Ammon's horn (tissue), 1 donor: ENCODE measurements at regions not wholly inside any gene's neighbourhood (a gene's known extent, or its start where the extent isn't known, plus 50 kb on each side); places are given as distances from the start of the nearest gene placed in this dataset.
"Not testable (repeated sequence)": the region's sequence is repeated elsewhere in the genome, so short reads cannot be mapped to it uniquely, and the experiment has no call there.

Source experiments
- DNase-seq: peaks from one replicate; pipeline ENCODE4 v3.0.0-alpha.2; 2016; ENCODE audit warnings: low spot score

GRCh38 chr3:99315896-99316295 is 322.5 kb upstream of the COL8A1 start:
- no peak for DNase-seq

- no peak for DNase-seq
These were observed 324.9 kb upstream of the COL8A1 start for GRCh38 chr3:99313485-99313884.

DNA sequence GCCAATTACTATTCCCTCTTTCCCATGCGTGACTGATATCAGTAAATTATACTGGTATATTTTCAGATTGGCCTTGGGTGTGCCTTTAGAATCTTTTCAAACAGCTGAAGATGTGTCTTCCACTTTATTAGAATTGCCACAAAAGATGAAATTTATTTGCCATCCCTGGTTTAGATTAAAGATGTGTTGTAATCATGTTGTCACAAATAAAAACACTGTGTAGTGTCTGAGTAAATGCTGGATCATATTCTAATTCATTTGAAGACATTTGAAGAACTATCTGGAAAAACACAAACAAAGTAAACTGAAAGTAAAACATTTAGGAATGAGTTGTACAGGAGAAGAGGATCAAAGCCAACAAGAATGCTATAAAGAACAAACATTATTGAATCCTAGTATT is 339.7 kb upstream of the COL8A1 start:
- no peak for DNase-seq

GRCh38 chr3:99295836-99296235 is 342.6 kb upstream of the COL8A1 start:
- no peak for DNase-seq

- not testable (repeated sequence) for DNase-seq
These were observed 344.3 kb upstream of the COL8A1 start for GRCh38 chr3:99294092-99294491.

DNA sequence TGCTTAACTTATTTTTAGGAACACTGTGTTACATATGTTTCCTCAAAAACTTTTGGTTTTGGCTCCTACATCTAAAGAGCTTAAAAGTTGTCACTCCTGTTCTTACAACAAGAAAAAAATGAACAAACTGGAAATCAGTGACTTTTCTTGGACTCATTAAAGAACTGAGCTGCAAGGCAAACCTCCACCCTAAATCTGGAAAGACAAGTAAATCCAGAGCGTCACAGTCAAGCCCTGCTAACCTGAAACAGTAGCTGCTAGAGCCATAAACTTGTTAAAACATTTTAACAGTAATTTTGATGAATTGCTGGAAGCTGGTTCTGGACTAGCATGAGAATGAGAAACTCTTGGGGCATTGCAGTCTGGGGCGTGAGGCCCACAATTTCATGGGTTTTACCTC is 350.5 kb upstream of the COL8A1 start:
- DNase-seq = no peak

DNA sequence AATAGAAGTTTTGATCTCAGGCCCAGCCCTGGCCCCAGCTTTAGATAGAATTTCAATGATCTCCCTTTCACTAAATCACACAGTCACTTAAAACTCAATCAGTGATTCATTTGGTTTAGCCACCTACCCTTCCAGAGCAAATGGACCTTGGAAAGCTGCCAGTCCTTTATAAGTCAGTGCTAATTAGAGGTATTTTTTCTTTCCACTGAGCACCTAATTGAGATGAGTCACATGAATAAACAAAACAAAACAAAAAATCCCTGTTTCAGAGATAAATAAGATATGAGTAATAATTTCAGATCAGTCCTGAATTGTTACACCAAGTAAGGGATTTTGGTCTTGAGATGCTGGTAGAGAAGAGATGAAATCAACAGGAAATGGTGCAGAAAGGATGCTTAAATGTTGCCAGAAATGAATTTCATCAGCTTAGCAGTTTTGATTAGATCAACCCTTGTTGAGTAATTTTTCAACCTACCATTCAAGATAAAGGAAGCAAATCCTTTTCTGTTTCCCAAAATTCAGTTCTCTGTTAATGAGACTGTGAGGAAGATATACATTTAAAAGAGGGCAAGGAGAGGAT is 352.0 kb upstream of the COL8A1 start:
- DNase-seq = no peak

- DNase-seq = peak; percentile 25
These were observed 368.3 kb upstream of the DCBLD2 start for GRCh38 chr3:99269606-99270351.

DNA sequence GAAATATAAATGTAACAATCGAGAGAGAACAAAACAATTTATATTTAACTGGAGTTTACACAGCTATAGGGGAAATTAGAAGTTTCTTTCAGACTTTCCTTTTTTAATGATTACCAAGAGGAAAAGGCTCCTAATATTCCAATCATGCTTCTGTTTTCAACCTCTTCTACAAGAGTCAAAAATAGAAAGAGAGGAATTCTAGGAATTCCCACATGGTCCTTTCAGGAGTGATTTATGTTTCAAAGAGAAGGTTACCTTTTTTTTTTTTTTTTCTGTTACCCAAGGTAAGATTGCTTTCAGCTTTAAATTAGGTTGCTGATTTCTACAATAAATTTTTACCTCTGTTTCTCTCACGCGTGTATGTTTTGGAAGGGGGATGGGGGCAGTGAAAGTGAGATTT is 355.3 kb upstream of the DCBLD2 start:
- no peak for DNase-seq

GRCh38 chr3:99253963-99254355 is 352.5 kb upstream of the DCBLD2 start:
- DNase-seq = no peak

DNA sequence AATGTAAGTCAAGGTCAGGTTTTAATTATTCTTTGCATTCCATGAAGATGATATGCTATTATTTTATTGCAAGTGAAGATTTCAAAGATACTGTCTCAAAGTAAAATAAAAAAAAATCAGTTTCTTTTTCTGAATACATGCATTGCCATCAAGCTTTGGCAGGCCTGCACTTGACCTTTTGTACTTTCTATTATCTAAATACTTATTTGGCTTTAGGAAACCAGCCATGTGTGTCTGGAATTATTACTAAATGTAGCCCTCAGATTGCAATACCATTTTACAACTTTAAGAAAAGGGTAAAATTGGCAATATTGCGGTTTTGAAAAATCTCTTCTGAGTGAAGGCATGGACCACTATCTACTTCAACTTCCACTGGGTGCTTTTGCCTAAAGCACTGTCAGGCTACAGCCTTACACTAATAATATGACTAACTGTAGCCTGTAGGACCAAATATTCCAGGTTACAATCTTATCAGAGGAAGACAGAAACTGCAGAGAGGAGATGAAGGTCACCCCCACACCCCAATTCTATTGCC is 349.4 kb upstream of the DCBLD2 start:
- no peak for DNase-seq

DNA sequence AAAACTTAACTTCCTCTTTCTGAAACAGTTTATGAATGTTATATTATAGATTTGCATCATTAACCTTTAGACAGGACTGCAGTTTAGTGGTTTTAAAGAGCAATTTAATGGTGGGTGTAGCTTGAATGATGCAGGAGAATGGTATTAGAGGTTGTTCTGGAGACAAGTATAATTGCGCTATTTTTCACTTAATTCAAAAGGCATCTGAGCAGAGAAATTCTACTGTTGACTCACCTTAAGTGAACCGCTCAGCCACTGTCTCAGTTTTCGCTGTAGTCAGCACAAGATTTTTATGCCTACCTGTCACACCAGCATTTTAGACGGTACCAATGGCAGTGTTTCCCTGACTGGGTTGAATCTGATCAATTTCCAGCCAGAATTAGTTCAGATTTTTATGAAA is 348.8 kb upstream of the DCBLD2 start:
- DNase-seq = no peak

- DNase-seq = no peak
These were observed 348.1 kb upstream of the DCBLD2 start for GRCh38 chr3:99249627-99250026.

DNA sequence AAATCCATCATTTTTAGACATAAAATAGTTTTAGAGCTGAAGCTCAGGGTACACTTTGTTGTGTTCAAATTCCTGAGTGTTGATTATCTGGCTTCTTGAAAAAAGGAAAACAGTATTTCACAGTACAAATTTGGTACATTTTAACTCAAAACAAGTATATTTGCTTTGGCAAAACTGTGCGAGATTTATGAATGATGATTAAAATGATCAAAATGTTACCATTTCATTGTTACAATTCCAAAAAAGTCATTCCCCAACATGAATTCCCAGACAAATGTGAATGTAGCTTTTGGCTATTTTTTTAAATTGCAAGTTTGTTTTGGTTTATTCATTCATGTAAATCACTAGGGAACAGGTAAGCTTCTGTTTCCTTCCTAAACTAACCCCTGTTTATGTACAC is 347.4 kb upstream of the DCBLD2 start:
- no peak for DNase-seq

GRCh38 chr3:99248130-99248529 is 346.6 kb upstream of the DCBLD2 start:
- DNase-seq = no peak

DNA sequence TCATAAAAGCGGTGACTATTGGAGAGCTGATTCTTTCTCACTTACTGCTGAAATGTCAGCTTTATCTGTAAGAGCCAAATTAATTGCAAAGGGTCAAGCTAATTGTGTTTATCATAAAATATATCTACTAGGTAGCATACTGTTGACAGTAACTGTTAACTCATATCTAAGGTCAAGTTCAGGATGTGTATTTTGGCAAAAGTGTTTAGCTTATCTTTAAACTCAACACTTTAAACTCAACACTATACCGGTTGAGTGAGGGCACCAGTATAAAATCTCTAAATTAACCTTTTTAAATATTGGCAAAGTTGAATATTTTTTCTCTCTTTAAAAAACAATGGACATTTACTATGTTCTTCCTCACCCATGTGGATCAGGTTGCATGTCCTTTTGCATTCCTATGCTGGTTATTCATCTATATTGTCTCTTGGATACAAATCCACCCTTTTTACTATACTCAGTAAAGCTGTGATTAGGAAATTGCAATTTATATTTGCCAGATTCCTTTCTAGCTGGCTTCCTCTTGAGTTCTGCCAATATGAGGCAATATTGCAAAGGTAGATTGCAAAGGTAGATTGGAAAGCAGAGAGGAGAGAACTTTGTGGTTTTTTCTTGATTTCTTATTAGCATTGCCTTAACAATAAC is 344.6 kb upstream of the DCBLD2 start:
- no peak for DNase-seq

DNA sequence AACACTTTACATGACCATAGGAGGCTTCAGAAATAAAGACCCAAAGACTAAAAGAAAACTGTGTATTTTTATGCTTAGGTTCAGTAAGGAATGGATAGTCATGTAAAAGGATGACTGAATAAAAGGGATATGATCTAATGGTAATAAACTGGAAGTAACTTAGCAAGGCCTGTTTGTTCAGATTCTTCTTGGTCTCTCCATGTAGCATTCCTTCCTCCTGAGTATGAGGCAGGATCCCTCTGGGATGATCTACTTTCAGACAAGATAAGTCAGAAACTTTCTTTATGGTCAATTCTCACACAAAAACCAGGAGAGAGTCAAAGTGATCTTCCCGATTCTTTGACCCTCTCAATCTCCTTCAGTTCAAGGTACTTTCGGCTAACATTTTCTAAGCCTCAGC is 340.8 kb upstream of the DCBLD2 start:
- DNase-seq = no peak

GRCh38 chr3:99240700-99241099 is 339.2 kb upstream of the DCBLD2 start:
- DNase-seq = no peak

- no peak for DNase-seq
These were observed 335.1 kb upstream of the DCBLD2 start for GRCh38 chr3:99236576-99236975.

- DNase-seq = no peak
These were observed 331.2 kb upstream of the DCBLD2 start for GRCh38 chr3:99232696-99233095.

DNA sequence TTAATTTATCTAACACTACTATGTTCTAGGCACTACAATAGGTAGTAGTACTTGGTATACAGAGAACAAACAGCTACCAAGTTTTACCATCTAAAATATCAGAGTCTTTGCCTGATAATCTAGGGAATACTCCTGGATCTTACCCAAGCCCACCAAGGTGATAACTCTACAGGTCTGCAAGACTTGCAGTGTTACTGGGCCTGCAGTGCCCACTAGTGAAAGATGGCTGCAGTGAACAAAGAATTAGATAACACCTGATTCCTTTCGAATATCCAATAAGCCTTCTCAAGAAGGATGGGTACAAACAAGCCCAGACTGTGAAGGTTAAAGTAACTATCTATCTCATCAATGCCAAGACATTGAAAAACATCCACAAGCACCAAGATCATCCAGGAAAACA is 317.0 kb upstream of the DCBLD2 start:
- no peak for DNase-seq

DNA sequence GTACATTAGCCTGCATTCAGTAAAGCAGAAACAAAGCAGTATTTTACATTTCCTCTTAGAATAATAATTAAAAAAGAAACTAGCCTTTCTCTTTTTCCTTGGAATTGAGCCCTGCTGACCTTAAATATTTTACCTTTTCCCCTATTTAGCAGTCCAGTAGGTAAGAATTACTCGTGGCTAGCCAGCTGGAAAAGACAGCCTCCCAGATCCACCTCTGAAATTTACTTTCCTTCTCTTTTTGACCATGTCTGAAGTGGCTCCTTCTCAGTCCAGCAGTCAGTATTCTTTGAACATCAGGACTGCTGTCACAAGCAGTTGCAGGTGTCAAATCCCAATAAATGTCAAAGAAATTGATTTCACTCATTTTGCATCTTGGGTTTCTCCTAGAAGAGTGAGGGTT is 311.5 kb upstream of the DCBLD2 start:
- no peak for DNase-seq

GRCh38 chr3:99211309-99211708 is 309.8 kb upstream of the DCBLD2 start:
- DNase-seq = no peak
